HL-60 (cell line): ENCODE measurements at regions not wholly inside any gene's neighbourhood (a gene's known extent, or its start where the extent isn't known, plus 50 kb on each side); places are given as distances from the start of the nearest gene placed in this dataset.

Experiments
- DNase-seq, 2 experiments: peaks; one replicate each; pipeline ENCODE4 v3.0.0-alpha.2; 2010 to 2020; ENCODE audit warnings: low read depth in 1 of 2, low spot score in 1 of 2
- H3K27ac ChIP-seq: fragments of 250-450 bp; sonication (Bioruptor Pico); replicated peaks from 2 replicates; pipeline ENCODE4 v1.5.1; 2020; ENCODE audit warnings: mild to moderate bottlenecking, moderate library complexity
- H3K27me3 ChIP-seq: fragments of 250-450 bp; sonication (Bioruptor Pico); 2 replicates; pipeline ENCODE4 v1.5.1; 2021; ENCODE audit warnings: mild to moderate bottlenecking, moderate library complexity; ENCODE audit not compliant: insufficient read depth, poor library complexity, severe bottlenecking
- H3K4me3 ChIP-seq: replicated peaks from 2 replicates; pipeline ENCODE4 v1.5.1; 2011; ENCODE audit warnings: mild to moderate bottlenecking, control low read depth, low read length; ENCODE audit not compliant: insufficient read depth
- CTCF ChIP-seq: IDR thresholded peaks from one replicate; pipeline ENCODE4 v1.5.1; 2011; ENCODE audit warnings: low read length, control low read depth, inconsistent platforms; ENCODE audit not compliant: insufficient read depth
- GABPA ChIP-seq: IDR thresholded peaks from 2 replicates; pipeline ENCODE4 v1.6.1; 2012; ENCODE audit warnings: low read depth
- POLR2AphosphoS5 ChIP-seq: IDR thresholded peaks from 2 replicates; pipeline ENCODE4 v1.6.1; 2012; ENCODE audit warnings: low read depth
- REST ChIP-seq: IDR thresholded peaks from 2 replicates; pipeline ENCODE4 v1.6.1; 2012; ENCODE audit warnings: low read depth; ENCODE audit not compliant: insufficient replicate concordance
- SPI1 ChIP-seq: IDR thresholded peaks from 2 replicates; pipeline ENCODE4 v1.6.1; 2012; ENCODE audit warnings: low read depth, mild to moderate bottlenecking, borderline replicate concordance

- H3K27me3 ChIP-seq: no peaks in the 10 kb centered on the region
- no peak overlapping the region for H3K4me3 ChIP-seq
- no peak for TF ChIP-seq REST
- no peak for TF ChIP-seq CTCF
- TF ChIP-seq POLR2AphosphoS5: no peak
- TF ChIP-seq GABPA: no peak
- no peak for TF ChIP-seq SPI1
- H3K27ac ChIP-seq: no peak overlapping the region
- DNase-seq: no peak
These were observed 2494.2 kb upstream of the PCDH20 start for GRCh38 chr13:63909726-63910375.

GRCh38 chr13:63902141-63902540, 2486.5 kb upstream of the PCDH20 start:
- no peak overlapping the region for H3K4me3 ChIP-seq
- no peak overlapping the region for H3K27ac ChIP-seq
- H3K27me3 ChIP-seq: no peaks in the 10 kb centered on the region
- DNase-seq: no peak
- TF ChIP-seq SPI1 (no peak), REST (no peak), CTCF (no peak), GABPA (no peak), POLR2AphosphoS5 (no peak)

- H3K4me3 ChIP-seq: no peak overlapping the region
- no peak for DNase-seq
- no peaks in the 10 kb centered on the region for H3K27me3 ChIP-seq
- H3K27ac ChIP-seq: no peak overlapping the region
- no peak for TF ChIP-seq POLR2AphosphoS5
- TF ChIP-seq CTCF: no peak
These were observed 2486.0 kb upstream of the PCDH20 start for GRCh38 chr13:63901630-63902029.

GRCh38 chr13:63900406-63900805, 2484.8 kb upstream of the PCDH20 start:
- TF ChIP-seq REST (no peak), POLR2AphosphoS5 (no peak), CTCF (no peak), GABPA (no peak), SPI1 (no peak)
- no peak for DNase-seq
- no peak overlapping the region for H3K27ac ChIP-seq
- H3K4me3 ChIP-seq: no peak overlapping the region
- H3K27me3 ChIP-seq: no peaks in the 10 kb centered on the region
